Esophagus squamous epithelium (tissue), 4 donors: ENCODE measurements at regions not wholly inside any gene's neighbourhood (a gene's known extent, or its start where the extent isn't known, plus 50 kb on each side); places are given as distances from the start of the nearest gene placed in this dataset.

Experiments used
- POLR2A ChIP-seq, 4 donors: fragments of 450-650 bp; IDR thresholded peaks; one replicate each; pipeline ENCODE4 v1.6.1; 2017; ENCODE audit warnings: antibody characterized with exemption in 4 of 4, mild to moderate bottlenecking in 4 of 4, moderate library complexity in 3 of 4
- TF ChIP-seq, protein P1 (sequence below), 6 experiments: fragments of 450-650 bp in 4 of 6; fragments of 200-600 bp in 2 of 6; sonication (generic) in 2 of 6; IDR thresholded peaks; one replicate each; pipeline ENCODE4 v1.5.1; 2016 to 2019; ENCODE audit warnings: antibody characterized with exemption in 6 of 6, mild to moderate bottlenecking in 4 of 6, moderate library complexity in 4 of 6

DNA sequence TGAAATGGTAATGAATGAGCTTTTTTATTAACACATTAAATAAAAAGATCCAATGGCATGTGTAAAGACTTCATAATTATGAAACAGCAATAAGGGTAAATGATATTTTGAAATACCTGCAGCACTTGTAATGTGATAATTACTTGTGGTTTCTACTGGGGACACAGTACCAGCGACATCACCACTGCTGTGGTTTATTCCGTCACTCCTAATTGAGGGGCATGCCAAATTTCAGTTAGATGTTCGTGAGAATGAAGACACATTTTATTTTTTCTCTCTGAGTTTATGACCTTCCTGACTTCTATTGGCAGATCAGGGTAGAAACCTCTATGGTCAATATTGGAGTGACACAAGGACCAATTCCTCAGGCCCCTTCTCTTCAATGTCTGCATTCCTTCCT lies 131.9 kb upstream of the XYLT1 start:
- TF ChIP-seq, protein P1, sequence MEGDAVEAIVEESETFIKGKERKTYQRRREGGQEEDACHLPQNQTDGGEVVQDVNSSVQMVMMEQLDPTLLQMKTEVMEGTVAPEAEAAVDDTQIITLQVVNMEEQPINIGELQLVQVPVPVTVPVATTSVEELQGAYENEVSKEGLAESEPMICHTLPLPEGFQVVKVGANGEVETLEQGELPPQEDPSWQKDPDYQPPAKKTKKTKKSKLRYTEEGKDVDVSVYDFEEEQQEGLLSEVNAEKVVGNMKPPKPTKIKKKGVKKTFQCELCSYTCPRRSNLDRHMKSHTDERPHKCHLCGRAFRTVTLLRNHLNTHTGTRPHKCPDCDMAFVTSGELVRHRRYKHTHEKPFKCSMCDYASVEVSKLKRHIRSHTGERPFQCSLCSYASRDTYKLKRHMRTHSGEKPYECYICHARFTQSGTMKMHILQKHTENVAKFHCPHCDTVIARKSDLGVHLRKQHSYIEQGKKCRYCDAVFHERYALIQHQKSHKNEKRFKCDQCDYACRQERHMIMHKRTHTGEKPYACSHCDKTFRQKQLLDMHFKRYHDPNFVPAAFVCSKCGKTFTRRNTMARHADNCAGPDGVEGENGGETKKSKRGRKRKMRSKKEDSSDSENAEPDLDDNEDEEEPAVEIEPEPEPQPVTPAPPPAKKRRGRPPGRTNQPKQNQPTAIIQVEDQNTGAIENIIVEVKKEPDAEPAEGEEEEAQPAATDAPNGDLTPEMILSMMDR (IDR thresholded peaks at IDR 0.05) = no peak
- no peak for TF ChIP-seq POLR2A (IDR thresholded peaks at IDR 0.05)
